ENCODE measurements at regions not wholly inside any gene's neighbourhood (a gene's known extent, or its start where the extent isn't known, plus 50 kb on each side); places are given as distances from the start of the nearest gene placed in this dataset.

DNA sequence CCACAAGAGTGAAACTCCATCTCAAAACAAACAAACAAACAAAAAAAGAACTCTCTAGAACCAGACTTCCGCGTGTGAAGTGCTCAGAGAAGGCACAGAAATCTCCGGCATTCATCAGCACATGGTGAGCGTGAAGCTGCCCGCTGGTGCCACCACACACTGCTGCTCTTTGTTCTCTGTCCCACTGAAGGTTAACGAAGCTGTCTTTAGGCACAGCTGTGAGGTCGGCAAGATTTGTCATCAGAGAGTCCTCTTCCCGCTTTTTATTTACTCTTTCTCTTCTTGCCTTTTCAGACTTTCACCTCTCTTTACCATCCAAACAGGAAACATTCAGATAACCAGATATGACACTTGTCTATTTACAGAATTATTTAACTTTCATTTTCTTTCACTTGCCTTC is 115.2 kb upstream of the ARGLU1 start:
- no peak for TF ChIP-seq ZNF8 (CRISPR knock-in tag; IDR thresholded peaks at IDR 0.05)
- TF ChIP-seq, protein P1, sequence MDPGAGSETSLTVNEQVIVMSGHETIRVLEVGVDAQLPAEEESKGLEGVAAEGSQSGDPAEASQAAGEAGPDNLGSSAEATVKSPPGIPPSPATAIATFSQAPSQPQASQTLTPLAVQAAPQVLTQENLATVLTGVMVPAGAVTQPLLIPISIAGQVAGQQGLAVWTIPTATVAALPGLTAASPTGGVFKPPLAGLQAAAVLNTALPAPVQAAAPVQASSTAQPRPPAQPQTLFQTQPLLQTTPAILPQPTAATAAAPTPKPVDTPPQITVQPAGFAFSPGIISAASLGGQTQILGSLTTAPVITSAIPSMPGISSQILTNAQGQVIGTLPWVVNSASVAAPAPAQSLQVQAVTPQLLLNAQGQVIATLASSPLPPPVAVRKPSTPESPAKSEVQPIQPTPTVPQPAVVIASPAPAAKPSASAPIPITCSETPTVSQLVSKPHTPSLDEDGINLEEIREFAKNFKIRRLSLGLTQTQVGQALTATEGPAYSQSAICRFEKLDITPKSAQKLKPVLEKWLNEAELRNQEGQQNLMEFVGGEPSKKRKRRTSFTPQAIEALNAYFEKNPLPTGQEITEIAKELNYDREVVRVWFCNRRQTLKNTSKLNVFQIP (CRISPR knock-in tag; IDR thresholded peaks at IDR 0.05; ENCODE audit: borderline replicate concordance, low read depth), result no peak
- TF ChIP-seq ARNTL (CRISPR knock-in tag; IDR thresholded peaks at IDR 0.05; ENCODE audit: borderline replicate concordance, low read depth), result no peak
- no peak for TF ChIP-seq RARB (CRISPR knock-in tag; IDR thresholded peaks at IDR 0.05)
- TF ChIP-seq, protein P2, sequence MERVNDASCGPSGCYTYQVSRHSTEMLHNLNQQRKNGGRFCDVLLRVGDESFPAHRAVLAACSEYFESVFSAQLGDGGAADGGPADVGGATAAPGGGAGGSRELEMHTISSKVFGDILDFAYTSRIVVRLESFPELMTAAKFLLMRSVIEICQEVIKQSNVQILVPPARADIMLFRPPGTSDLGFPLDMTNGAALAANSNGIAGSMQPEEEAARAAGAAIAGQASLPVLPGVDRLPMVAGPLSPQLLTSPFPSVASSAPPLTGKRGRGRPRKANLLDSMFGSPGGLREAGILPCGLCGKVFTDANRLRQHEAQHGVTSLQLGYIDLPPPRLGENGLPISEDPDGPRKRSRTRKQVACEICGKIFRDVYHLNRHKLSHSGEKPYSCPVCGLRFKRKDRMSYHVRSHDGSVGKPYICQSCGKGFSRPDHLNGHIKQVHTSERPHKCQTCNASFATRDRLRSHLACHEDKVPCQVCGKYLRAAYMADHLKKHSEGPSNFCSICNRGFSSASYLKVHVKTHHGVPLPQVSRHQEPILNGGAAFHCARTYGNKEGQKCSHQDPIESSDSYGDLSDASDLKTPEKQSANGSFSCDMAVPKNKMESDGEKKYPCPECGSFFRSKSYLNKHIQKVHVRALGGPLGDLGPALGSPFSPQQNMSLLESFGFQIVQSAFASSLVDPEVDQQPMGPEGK (CRISPR knock-in tag; IDR thresholded peaks at IDR 0.05; ENCODE audit: borderline replicate concordance), result no peak
- no peak for TF ChIP-seq GLIS3 (CRISPR knock-in tag; IDR thresholded peaks at IDR 0.05)
- TF ChIP-seq ZFP30 (CRISPR knock-in tag; IDR thresholded peaks at IDR 0.05), result no peak
- TF ChIP-seq BACH2 (CRISPR knock-in tag; IDR thresholded peaks at IDR 0.05; ENCODE audit: borderline replicate concordance), result no peak
- TF ChIP-seq PPARA (CRISPR knock-in tag; IDR thresholded peaks at IDR 0.05; ENCODE audit: borderline replicate concordance), result no peak
- TF ChIP-seq, protein P3, sequence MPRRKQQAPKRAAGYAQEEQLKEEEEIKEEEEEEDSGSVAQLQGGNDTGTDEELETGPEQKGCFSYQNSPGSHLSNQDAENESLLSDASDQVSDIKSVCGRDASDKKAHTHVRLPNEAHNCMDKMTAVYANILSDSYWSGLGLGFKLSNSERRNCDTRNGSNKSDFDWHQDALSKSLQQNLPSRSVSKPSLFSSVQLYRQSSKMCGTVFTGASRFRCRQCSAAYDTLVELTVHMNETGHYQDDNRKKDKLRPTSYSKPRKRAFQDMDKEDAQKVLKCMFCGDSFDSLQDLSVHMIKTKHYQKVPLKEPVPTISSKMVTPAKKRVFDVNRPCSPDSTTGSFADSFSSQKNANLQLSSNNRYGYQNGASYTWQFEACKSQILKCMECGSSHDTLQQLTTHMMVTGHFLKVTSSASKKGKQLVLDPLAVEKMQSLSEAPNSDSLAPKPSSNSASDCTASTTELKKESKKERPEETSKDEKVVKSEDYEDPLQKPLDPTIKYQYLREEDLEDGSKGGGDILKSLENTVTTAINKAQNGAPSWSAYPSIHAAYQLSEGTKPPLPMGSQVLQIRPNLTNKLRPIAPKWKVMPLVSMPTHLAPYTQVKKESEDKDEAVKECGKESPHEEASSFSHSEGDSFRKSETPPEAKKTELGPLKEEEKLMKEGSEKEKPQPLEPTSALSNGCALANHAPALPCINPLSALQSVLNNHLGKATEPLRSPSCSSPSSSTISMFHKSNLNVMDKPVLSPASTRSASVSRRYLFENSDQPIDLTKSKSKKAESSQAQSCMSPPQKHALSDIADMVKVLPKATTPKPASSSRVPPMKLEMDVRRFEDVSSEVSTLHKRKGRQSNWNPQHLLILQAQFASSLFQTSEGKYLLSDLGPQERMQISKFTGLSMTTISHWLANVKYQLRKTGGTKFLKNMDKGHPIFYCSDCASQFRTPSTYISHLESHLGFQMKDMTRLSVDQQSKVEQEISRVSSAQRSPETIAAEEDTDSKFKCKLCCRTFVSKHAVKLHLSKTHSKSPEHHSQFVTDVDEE (CRISPR knock-in tag; IDR thresholded peaks at IDR 0.05), result no peak
- TF ChIP-seq ZNF70 (CRISPR knock-in tag; IDR thresholded peaks at IDR 0.05), result no peak
- no peak for TF ChIP-seq ZFP3 (CRISPR knock-in tag; IDR thresholded peaks at IDR 0.05)
- no peak for TF ChIP-seq CSDC2 (CRISPR knock-in tag; IDR thresholded peaks at IDR 0.05)
- TF ChIP-seq ESRRG (CRISPR knock-in tag; IDR thresholded peaks at IDR 0.05), result no peak
